ENCODE measurements at regions not wholly inside any gene's neighbourhood (a gene's known extent, or its start where the extent isn't known, plus 50 kb on each side); places are given as distances from the start of the nearest gene placed in this dataset.

DNA sequence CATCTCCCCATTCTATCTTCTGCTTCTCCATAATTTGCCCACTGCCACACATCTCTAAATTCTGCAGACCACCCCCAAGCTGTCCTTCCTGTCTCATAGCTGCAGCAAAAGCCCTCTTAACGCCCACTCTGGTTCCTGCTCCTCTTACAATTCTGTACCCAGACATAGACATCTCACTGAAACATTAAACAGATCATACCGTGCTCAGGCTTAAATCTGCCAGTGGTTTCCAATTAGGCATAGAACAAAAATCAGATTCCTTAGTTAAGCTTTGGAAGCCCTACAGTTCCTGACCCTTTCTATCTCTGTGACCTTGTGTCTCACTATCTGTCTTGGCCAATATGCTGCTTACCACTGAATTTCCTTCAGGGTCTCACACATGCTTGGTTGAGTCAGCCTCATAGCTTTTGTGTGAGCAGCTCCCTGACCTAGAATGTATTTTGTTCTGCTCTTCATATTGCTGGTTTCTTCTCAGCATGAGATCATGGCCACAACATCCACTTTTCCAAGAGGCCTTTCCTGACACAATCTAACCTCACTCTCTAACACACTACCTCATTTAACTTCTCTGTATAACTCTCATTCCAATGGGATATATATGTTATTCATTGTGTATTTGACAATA is 749.7 kb downstream of the MAFB start:
- H3K4me3 ChIP-seq (ENCODE audit: low read depth, low read length) = no peak overlapping the region
- in situ Hi-C loops (cut with HindIII; ENCODE audit: low sequenced_read_pairs) = no loop called here
- TF ChIP-seq, protein P1, sequence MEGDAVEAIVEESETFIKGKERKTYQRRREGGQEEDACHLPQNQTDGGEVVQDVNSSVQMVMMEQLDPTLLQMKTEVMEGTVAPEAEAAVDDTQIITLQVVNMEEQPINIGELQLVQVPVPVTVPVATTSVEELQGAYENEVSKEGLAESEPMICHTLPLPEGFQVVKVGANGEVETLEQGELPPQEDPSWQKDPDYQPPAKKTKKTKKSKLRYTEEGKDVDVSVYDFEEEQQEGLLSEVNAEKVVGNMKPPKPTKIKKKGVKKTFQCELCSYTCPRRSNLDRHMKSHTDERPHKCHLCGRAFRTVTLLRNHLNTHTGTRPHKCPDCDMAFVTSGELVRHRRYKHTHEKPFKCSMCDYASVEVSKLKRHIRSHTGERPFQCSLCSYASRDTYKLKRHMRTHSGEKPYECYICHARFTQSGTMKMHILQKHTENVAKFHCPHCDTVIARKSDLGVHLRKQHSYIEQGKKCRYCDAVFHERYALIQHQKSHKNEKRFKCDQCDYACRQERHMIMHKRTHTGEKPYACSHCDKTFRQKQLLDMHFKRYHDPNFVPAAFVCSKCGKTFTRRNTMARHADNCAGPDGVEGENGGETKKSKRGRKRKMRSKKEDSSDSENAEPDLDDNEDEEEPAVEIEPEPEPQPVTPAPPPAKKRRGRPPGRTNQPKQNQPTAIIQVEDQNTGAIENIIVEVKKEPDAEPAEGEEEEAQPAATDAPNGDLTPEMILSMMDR (IDR thresholded peaks at IDR 0.05; ENCODE audit: low read depth, low read length, missing control alignments) = no peak
- DNase-seq (ENCODE audit: low read depth) = peak; percentile 52

DNA sequence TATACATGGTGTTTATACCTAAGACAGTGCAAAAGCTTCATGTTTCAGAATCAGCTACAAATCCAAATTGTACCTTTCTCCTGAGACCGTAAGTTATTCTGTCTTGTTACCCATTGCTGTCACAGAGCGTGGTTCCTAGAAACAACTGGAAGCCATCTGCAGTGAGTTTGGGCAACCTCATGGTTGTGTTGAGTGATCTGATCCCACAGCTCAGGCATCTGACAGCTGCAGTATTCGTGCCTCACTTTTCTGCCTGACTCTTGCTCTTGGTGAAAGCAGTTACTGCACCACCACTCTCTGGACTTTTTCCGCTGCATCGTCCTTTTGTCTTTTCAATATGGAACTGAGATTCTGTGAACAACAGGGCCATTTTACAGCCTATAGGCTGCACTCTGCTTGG is 752.6 kb downstream of the MAFB start:
- H3K4me3 ChIP-seq (ENCODE audit: low read depth, low read length) = no peak overlapping the region
- in situ Hi-C loops (cut with HindIII; ENCODE audit: low sequenced_read_pairs) = no loop called here
- DNase-seq (ENCODE audit: low read depth) = no peak
- TF ChIP-seq, protein P1 (IDR thresholded peaks at IDR 0.05; ENCODE audit: low read depth, low read length, missing control alignments) = no peak

DNA sequence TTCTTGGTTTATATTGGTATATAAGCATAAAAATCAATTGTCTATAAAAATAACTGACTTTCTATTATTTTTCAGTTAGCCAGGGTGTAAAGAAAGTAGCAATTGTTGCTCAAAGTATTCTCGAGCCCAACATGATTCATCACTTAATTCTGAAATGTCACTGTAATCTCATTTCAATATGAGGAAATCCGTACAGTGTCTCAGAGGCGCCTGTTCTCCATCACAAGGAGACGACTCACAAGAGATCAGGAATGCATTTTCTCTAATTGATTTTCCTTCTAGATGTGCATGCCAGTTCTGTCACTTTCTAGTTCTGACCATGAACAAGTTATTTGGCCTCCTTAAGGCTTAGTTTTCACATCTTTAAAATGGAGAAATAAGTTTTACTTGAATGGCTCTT is 753.1 kb downstream of the MAFB start:
- no peak overlapping the region for H3K4me3 ChIP-seq (ENCODE audit: low read depth, low read length)
- DNase-seq (ENCODE audit: low read depth) = no peak
- TF ChIP-seq, protein P1 (IDR thresholded peaks at IDR 0.05; ENCODE audit: low read depth, low read length, missing control alignments) = no peak
- in situ Hi-C loops (cut with HindIII; ENCODE audit: low sequenced_read_pairs) = no loop called here

DNA sequence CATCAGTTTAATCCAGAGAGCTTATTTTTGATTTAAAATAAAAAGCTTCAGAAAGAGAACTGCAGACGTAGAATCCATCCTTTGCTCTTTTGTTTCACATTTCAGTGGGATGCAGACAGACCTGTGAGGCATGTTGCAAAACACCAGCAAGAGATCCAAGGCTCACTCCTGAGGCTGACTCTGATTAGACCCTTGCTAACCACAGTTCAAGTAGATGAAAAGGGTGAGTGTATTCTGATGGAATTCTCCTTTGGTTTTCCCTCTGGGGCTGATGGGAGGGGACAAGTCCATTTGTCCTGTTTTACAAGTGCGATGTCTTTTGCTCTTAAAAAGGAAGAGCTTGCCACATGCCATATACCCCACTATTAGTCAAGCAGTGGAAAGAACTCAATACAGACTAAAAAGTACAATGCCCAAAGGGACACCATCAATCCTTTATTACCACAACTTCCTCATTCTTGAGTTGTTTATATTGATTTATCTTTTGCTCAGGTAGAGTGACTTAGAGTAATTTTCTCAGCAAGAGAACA is 772.7 kb downstream of the MAFB start:
- in situ Hi-C loops (cut with HindIII; ENCODE audit: low sequenced_read_pairs) = no loop called here

DNA sequence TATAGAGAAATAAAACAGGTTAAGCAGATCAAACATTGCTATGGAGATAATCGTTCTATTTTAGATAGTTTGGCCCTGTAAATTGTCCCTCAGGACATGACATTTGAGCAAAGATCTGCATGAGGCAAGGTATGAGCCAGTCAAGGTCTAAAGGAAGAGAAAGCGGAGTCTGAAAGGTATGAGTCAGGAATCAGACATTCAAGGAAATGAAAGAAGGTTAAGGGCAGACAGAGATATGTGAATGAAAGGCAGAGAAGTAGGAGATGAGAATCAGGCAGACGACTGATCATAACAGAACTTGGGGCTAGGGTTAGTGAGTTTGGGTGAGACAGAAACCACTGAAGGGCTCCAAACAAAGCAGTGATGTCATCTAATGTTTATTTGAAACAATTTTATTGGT is 775.8 kb downstream of the MAFB start:
- TF ChIP-seq, protein P1 (IDR thresholded peaks at IDR 0.05; ENCODE audit: low read depth, low read length, missing control alignments) = no peak
- H3K4me3 ChIP-seq (ENCODE audit: low read depth, low read length) = no peak overlapping the region
- in situ Hi-C loops (cut with HindIII; ENCODE audit: low sequenced_read_pairs) = no loop called here
- no peak for DNase-seq (ENCODE audit: low read depth)

More for the DNA sequence above, 772.7 kb downstream of the MAFB start:
- H3K4me3 ChIP-seq (ENCODE audit: low read depth, low read length) = no peak overlapping the region
- no peak for DNase-seq (ENCODE audit: low read depth)
- TF ChIP-seq, protein P1 (IDR thresholded peaks at IDR 0.05; ENCODE audit: low read depth, low read length, missing control alignments) = no peak

DNA sequence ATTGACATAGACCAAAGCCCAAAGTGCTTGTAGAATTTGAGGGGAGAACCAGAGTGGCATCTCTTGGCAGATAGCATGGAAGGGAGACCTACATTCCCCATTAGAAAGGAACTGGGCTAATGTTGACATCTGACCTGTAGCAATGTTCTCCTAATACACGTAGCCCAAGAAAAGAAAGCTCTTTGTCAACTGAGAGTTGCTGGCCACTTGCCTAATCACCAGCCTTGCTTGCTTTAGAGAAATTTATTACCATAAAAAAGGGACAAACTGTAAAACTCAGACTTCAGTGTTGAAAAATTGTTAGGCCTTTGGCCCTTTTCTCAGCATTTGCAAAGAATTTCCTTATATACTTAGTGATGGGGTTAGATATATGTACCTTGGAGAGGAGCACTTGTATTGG is 777.5 kb downstream of the MAFB start:
- DNase-seq (ENCODE audit: low read depth) = no peak
- H3K4me3 ChIP-seq (ENCODE audit: low read depth, low read length) = no peak overlapping the region
- in situ Hi-C loops (cut with HindIII; ENCODE audit: low sequenced_read_pairs) = no loop called here
- TF ChIP-seq, protein P1 (IDR thresholded peaks at IDR 0.05; ENCODE audit: low read depth, low read length, missing control alignments) = no peak
